OCI-LY7 (cell line): ENCODE measurements at regions not wholly inside any gene's neighbourhood (a gene's known extent, or its start where the extent isn't known, plus 50 kb on each side); places are given as distances from the start of the nearest gene placed in this dataset.

Experiments
- BruUV-seq: library from RNA; stranded (reverse); fragments of 400-500 nt; replicated peaks from 2 replicates; lab custom pipeline; 2021; lab: Mats Ljungman, UMichigan
- CTCF ChIA-PET: fragments of 300-600 bp; sonication (Branson Sonifier 250); formaldehyde crosslinking; loops from one replicate; lab custom pipeline; 2022; ENCODE audit warnings: antibody characterized with exemption; ENCODE audit not compliant: unreplicated experiment; lab: Charles Lee
- POLR2A ChIA-PET: fragments of 300-600 bp; sonication (Branson Sonifier 250); formaldehyde crosslinking; loops from one replicate; lab custom pipeline; 2022; ENCODE audit warnings: antibody characterized with exemption; lab: Charles Lee
- DNase-seq: peaks from one replicate; pipeline ENCODE4 v3.0.0-alpha.2; 2015; ENCODE audit warnings: low spot score
- H2AFZ ChIP-seq: fragments of 200-600 bp; sonication (generic), shearing (Covaris generic); 2 replicates; pipeline ENCODE4 v1.6.1; 2014; ENCODE audit warnings: mild to moderate bottlenecking, antibody characterized with exemption, low read length, moderate library complexity
- H3K27ac ChIP-seq: fragments of 200-600 bp; sonication (generic); 2 replicates; pipeline ENCODE4 v1.5.1; 2014; ENCODE audit warnings: mixed run types, low read depth, mild to moderate bottlenecking, moderate library complexity, low read length, inconsistent platforms; ENCODE audit not compliant: poor library complexity, severe bottlenecking
- H3K36me3 ChIP-seq: fragments of 200-600 bp; sonication (generic); 2 replicates; pipeline ENCODE4 v1.6.1; 2014; ENCODE audit warnings: mild to moderate bottlenecking, antibody characterized with exemption, low read length, moderate library complexity, mixed read lengths; ENCODE audit not compliant: insufficient read depth
- H3K4me1 ChIP-seq: fragments of 200-600 bp; sonication (generic); 2 replicates; pipeline ENCODE4 v1.5.1; 2014; ENCODE audit warnings: mild to moderate bottlenecking, low read length; ENCODE audit not compliant: insufficient read depth, poor library complexity, severe bottlenecking
- H3K4me2 ChIP-seq: fragments of 200-600 bp; sonication (generic); 2 replicates; pipeline ENCODE4 v1.6.1; 2014; ENCODE audit warnings: mild to moderate bottlenecking, low read length
- H3K4me3 ChIP-seq: fragments of 200-600 bp; sonication (generic); 2 replicates; pipeline ENCODE4 v1.5.1; 2014; ENCODE audit warnings: mild to moderate bottlenecking, low read depth, low read length; ENCODE audit not compliant: poor library complexity, severe bottlenecking
- H3K79me2 ChIP-seq: fragments of 200-600 bp; sonication (generic); 2 replicates; pipeline ENCODE4 v1.6.1; 2016; ENCODE audit warnings: low read depth, mild to moderate bottlenecking, low read length, moderate library complexity, mixed read lengths; ENCODE audit not compliant: insufficient read depth
- H3K9me2 ChIP-seq: fragments of 200-600 bp; sonication (generic); 2 replicates; pipeline ENCODE4 v1.6.1; 2016; ENCODE audit warnings: mild to moderate bottlenecking, low read length, mixed read lengths; ENCODE audit not compliant: insufficient read depth
- H3K9me3 ChIP-seq: fragments of 200-600 bp; sonication (generic); 2 replicates; pipeline ENCODE4 v1.6.1; 2014; ENCODE audit warnings: mild to moderate bottlenecking, mixed run types, low read length, mixed read lengths
- H4K20me1 ChIP-seq: fragments of 200-600 bp; sonication (generic); 2 replicates; pipeline ENCODE4 v1.6.1; 2014; ENCODE audit warnings: mild to moderate bottlenecking, antibody characterized with exemption, low read length, moderate library complexity, mixed read lengths; ENCODE audit not compliant: insufficient read depth
- EZH2phosphoT487 ChIP-seq: fragments of 200-600 bp; sonication (generic); IDR thresholded peaks from 2 replicates; pipeline ENCODE4 v1.6.1; 2018; ENCODE audit warnings: low read depth, borderline replicate concordance, mild to moderate bottlenecking, mixed run types, antibody characterized with exemption, low read length, moderate library complexity, mixed read lengths
- intact Hi-C: fragments of 100-400 bp; cut with micrococcal nuclease; formaldehyde crosslinking; loops from one replicate; pipeline ENCODE4 v1.10.0; 2022; ENCODE audit not compliant: unreplicated experiment
- TF ChIP-seq, protein P1 (sequence below): fragments of 200-600 bp; sonication (generic); conservative IDR thresholded peaks from 2 replicates; pipeline ENCODE4 v1.5.1; 2014; ENCODE audit warnings: mild to moderate bottlenecking, antibody characterized with exemption, low read length, moderate library complexity, mixed read lengths

DNA sequence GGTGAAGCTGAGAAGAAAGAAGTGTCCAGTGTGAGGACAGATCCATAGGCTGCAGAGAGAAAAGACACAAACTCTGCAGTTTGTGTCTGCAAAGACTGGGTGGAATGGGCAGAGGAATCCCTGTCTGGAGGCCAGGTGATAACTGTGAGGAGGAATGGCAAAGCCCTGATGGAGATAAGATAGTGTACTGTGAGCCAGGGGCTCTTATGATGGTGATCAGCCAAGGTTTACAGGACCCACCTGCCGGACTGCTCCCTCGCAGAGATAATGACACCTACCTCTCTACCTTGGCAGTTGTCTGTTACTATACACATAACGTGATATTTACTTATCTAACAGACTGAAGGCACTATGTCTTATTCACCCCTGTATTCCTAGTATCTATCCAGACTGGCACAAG lies 92.6 kb upstream of the ASIC2 start:
- CTCF ChIA-PET: no interaction called here
- Histone ChIP-seq H4K20me1 (no peaks in the 10 kb centered on the region), H3K36me3 (no peaks in the 10 kb centered on the region), H3K4me2 (no peak overlapping the region), H3K9me3 (no peaks in the 10 kb centered on the region), H2AFZ (no peak overlapping the region), H3K27ac (no peak overlapping the region), H3K4me3 (no peak overlapping the region), H3K79me2 (no peaks in the 10 kb centered on the region), H3K9me2 (no peaks in the 10 kb centered on the region), H3K4me1 (no peaks in the 10 kb centered on the region)
- TF ChIP-seq, protein P1, sequence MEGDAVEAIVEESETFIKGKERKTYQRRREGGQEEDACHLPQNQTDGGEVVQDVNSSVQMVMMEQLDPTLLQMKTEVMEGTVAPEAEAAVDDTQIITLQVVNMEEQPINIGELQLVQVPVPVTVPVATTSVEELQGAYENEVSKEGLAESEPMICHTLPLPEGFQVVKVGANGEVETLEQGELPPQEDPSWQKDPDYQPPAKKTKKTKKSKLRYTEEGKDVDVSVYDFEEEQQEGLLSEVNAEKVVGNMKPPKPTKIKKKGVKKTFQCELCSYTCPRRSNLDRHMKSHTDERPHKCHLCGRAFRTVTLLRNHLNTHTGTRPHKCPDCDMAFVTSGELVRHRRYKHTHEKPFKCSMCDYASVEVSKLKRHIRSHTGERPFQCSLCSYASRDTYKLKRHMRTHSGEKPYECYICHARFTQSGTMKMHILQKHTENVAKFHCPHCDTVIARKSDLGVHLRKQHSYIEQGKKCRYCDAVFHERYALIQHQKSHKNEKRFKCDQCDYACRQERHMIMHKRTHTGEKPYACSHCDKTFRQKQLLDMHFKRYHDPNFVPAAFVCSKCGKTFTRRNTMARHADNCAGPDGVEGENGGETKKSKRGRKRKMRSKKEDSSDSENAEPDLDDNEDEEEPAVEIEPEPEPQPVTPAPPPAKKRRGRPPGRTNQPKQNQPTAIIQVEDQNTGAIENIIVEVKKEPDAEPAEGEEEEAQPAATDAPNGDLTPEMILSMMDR: no peak
- no peak for TF ChIP-seq EZH2phosphoT487
- BruUV-seq: no TSS peak
- DNase-seq: no peak
- POLR2A ChIA-PET: no interaction called here
- intact Hi-C loops: no loop called here

DNA sequence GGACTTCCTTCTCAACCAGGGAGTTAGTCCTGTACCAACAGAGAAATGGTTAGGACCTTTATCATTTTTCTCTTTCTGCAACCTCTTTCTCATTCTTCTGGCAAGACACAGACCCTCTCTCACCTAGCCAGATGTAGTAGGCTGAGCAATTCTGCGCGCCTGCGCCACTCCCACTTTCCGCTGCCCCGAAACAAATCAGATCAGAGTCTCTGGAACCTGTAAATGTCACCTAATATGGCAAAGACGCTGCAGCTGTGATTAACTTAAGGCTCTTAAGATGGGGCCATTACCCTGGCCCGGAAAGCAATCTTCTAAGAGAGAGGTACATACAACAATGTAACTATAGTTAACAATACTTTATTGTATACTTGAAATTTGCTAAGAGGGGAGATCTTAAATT lies 94.3 kb upstream of the ASIC2 start:
- CTCF ChIA-PET: no interaction called here
- no peaks in the 10 kb centered on the region for H3K9me3 ChIP-seq
- no peaks in the 10 kb centered on the region for H3K9me2 ChIP-seq
- H3K27ac ChIP-seq: no peak overlapping the region
- no peak overlapping the region for H3K4me3 ChIP-seq
- DNase-seq: no peak
- no peak overlapping the region for H2AFZ ChIP-seq
- intact Hi-C loops: no loop called here
- TF ChIP-seq, protein P1: no peak
- TF ChIP-seq EZH2phosphoT487: no peak
- H3K4me1 ChIP-seq: no peaks in the 10 kb centered on the region
- H4K20me1 ChIP-seq: no peaks in the 10 kb centered on the region
- POLR2A ChIA-PET: no interaction called here
- no peak overlapping the region for H3K4me2 ChIP-seq
- no TSS peak for BruUV-seq
- H3K36me3 ChIP-seq: no peaks in the 10 kb centered on the region
- no peaks in the 10 kb centered on the region for H3K79me2 ChIP-seq

DNA sequence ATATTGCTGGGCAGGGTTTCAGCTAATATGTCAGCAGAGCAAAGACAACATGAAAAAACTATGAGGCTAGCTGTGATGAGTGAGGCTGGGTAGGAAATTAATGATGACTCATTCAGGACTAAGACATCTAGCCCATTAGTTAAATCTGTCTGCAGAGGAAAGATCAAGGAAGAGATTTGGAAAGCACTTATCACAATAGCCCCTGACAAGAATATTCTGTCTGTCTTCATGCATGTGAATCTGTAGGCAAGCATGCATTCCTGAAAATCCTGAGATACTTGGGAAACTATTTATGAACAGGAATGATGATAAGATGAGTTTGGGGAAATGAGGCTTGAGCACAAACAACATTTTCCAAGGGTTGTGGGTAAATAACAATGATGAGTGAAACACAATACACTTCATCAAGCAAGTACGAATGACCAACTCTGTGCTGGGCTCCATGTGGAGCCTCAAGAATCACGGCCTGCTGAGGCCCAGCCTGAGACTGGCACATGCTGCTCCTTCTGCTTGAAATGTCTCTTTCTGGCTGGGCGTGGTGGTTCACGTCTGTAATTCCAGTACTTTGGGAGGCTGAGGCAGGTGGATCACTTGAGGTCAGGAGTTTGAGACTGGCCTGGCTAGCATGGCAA lies 96.5 kb upstream of the ASIC2 start:
- ChIA-PET CTCF (no interaction called here), POLR2A (interaction anchor here (0.5 kb wide), 1 partner anchor 1874 kb away, joined by 3 read pairs; no protein-coding TSS in a partner anchor)
- DNase-seq: no peak
- intact Hi-C loops: no loop called here
- BruUV-seq: no TSS peak
- TF ChIP-seq, protein P1: no peak
- no peak for TF ChIP-seq EZH2phosphoT487
- no peaks in the 10 kb centered on the region for H3K9me2 ChIP-seq
- no peaks in the 10 kb centered on the region for H3K36me3 ChIP-seq
- no peak overlapping the region for H3K4me2 ChIP-seq
- H4K20me1 ChIP-seq: no peaks in the 10 kb centered on the region
- H2AFZ ChIP-seq: no peak overlapping the region
- H3K79me2 ChIP-seq: no peaks in the 10 kb centered on the region
- no peak overlapping the region for H3K4me3 ChIP-seq
- H3K9me3 ChIP-seq: no peaks in the 10 kb centered on the region
- H3K27ac ChIP-seq: no peak overlapping the region
- H3K4me1 ChIP-seq: no peaks in the 10 kb centered on the region
